Kidney (tissue), 13 donors: ENCODE measurements at regions not wholly inside any gene's neighbourhood (a gene's known extent, or its start where the extent isn't known, plus 50 kb on each side); places are given as distances from the start of the nearest gene placed in this dataset.

ENCODE experiments used
- DNase-seq, 5 donors: peaks; one replicate each; pipeline ENCODE4 v3.0.0-alpha.2; 2013 to 2020
- FAIRE-seq: peaks from 2 replicates; lab custom pipeline; 2012; peaks lifted over from hg19 to GRCh38; lab: Jason Lieb, UNC
- H3K27ac ChIP-seq, 2 donors: one replicate each; pipeline ENCODE4 v1.7.0; 2013; ENCODE audit warnings: low read depth in 2 of 2, low read length in 2 of 2, inconsistent platforms in 1 of 2
- H3K27me3 ChIP-seq: one replicate; pipeline ENCODE4 v1.7.1; 2013; ENCODE audit warnings: low read length, inconsistent platforms; ENCODE audit not compliant: control insufficient read depth, insufficient read depth
- H3K36me3 ChIP-seq, 3 donors: one replicate each; pipeline versions ENCODE4 v1.7.0 to v1.7.1; 2013; ENCODE audit warnings: low read length in 3 of 3, control low read depth in 1 of 3, inconsistent platforms in 1 of 3; ENCODE audit not compliant: insufficient read depth in 3 of 3, control insufficient read depth in 2 of 3
- H3K4me1 ChIP-seq, 3 donors: one replicate each; pipeline versions ENCODE4 v1.7.0 to v1.7.1; 2013; ENCODE audit warnings: low read length in 3 of 3, inconsistent platforms in 1 of 3, low read depth in 1 of 3; ENCODE audit not compliant: control insufficient read depth in 2 of 3, insufficient read depth in 2 of 3
- H3K4me3 ChIP-seq, 3 donors: one replicate each; pipeline versions ENCODE4 v1.7.0 to v1.8.1; 2013; ENCODE audit warnings: low read length in 3 of 3, control low read depth in 1 of 3, inconsistent platforms in 1 of 3
- H3K9ac ChIP-seq, 3 donors: one replicate each; pipeline versions ENCODE4 v1.7.0 to v1.7.1; 2013; ENCODE audit warnings: low read length in 3 of 3, control low read depth in 1 of 3, inconsistent platforms in 1 of 3
- H3K9me3 ChIP-seq, 3 donors: one replicate each; pipeline versions ENCODE4 v1.7.0 to v1.7.1; 2013; ENCODE audit warnings: low read length in 3 of 3, control low read depth in 1 of 3, inconsistent platforms in 1 of 3; ENCODE audit not compliant: control insufficient read depth in 2 of 3, insufficient read depth in 1 of 3
- intact Hi-C: fragments of 100-400 bp; cut with DNase I; formaldehyde crosslinking; loops from one replicate; pipeline ENCODE4 v1.11.1; 2022
- TF ChIP-seq, protein P1 (sequence below): IDR thresholded peaks from 3 replicates; pipeline ENCODE4 v1.5.1; 2012; ENCODE audit warnings: mild to moderate bottlenecking, moderate library complexity, borderline replicate concordance; ENCODE audit not compliant: insufficient read depth; ENCODE audit errors: extremely low read depth
- donor health status: control.
- donor health status: control.
- donor health status: control.
- donor health status: control.
- donor health status: control.
- donor health status: DM: yes; HTN: yes; CAD: no.
- donor health status: Normal renal cell carcinoma (clear cell type).

DNA sequence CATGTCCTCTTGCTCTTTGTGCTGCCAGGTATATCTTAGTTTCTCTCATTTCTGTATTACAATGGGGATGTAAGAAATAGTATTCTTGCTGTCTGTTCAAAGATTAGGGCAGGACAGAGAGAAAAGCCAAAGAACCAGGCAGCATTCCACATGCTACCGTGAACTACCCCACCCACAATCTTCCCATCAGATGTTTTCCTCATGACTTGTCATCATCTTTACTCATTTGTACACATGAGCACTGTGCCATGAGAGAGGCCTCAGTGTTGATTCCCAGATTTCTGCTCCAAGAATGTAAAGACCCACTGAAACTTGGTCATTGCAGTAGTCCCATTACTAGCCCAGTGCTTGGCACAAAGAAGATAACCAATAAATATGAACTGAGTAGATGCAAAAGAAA lies 354.6 kb upstream of the RASGEF1B start:
- H3K36me3 ChIP-seq: no peaks in the 10 kb centered on the region
- no peak for DNase-seq
- TF ChIP-seq, protein P1, sequence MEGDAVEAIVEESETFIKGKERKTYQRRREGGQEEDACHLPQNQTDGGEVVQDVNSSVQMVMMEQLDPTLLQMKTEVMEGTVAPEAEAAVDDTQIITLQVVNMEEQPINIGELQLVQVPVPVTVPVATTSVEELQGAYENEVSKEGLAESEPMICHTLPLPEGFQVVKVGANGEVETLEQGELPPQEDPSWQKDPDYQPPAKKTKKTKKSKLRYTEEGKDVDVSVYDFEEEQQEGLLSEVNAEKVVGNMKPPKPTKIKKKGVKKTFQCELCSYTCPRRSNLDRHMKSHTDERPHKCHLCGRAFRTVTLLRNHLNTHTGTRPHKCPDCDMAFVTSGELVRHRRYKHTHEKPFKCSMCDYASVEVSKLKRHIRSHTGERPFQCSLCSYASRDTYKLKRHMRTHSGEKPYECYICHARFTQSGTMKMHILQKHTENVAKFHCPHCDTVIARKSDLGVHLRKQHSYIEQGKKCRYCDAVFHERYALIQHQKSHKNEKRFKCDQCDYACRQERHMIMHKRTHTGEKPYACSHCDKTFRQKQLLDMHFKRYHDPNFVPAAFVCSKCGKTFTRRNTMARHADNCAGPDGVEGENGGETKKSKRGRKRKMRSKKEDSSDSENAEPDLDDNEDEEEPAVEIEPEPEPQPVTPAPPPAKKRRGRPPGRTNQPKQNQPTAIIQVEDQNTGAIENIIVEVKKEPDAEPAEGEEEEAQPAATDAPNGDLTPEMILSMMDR: no peak
- H3K9me3 ChIP-seq: no peaks in the 10 kb centered on the region
- H3K4me1 ChIP-seq: no peaks in the 10 kb centered on the region
- no peak overlapping the region for H3K9ac ChIP-seq
- intact Hi-C loops: no loop called here
- H3K27ac ChIP-seq: no peak overlapping the region
- H3K27me3 ChIP-seq: no peaks in the 10 kb centered on the region
- no peak for FAIRE-seq
- no peak overlapping the region for H3K4me3 ChIP-seq

DNA sequence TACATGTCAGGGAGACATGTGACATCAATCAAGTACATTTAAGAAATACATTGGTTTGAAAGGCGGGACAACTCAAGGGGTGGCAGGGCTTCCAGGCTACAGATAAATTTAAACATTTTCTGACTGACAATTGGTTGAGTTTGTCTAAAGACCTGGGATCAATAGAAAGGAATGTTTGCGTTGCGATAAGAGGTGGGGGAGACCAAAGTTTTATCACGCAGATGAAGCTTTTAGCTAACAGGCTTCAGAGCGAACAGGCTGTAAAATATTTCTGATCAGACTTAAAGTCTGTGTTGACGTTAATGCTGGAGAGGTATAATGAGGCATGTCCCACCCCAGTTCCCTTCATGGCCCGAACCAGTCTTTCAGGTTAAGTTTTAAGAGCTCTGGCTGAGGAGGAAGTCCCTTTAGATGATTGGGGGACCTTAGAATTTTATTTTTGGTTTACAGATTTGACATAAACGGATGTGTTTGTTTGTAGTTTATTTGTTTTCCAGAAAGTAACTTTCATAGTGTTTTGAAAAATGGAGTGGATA lies 346.7 kb upstream of the RASGEF1B start:
- Histone ChIP-seq H3K4me1 (no peaks in the 10 kb centered on the region), H3K9me3 (no peaks in the 10 kb centered on the region), H3K36me3 (no peaks in the 10 kb centered on the region), H3K27me3 (no peaks in the 10 kb centered on the region), H3K9ac (no peak overlapping the region), H3K4me3 (no peak overlapping the region), H3K27ac (no peak overlapping the region)
- TF ChIP-seq, protein P1: no peak
- intact Hi-C loops: no loop called here
- FAIRE-seq: no peak
- peak in 2 of 5 donors; percentile 12 to 18 for DNase-seq

GRCh38 chr4:81816031-81816761 lies 344.5 kb upstream of the RASGEF1B start:
- Histone ChIP-seq H3K27me3 (no peaks in the 10 kb centered on the region), H3K9me3 (no peaks in the 10 kb centered on the region), H3K9ac (no peak overlapping the region), H3K4me1 (no peaks in the 10 kb centered on the region), H3K27ac (no peak overlapping the region), H3K36me3 (no peaks in the 10 kb centered on the region), H3K4me3 (no peak overlapping the region)
- TF ChIP-seq, protein P1: no peak
- FAIRE-seq (no peak), DNase-seq (no peak)
- intact Hi-C loops: no loop called here
